Peyer's patch (tissue), 4 donors: ENCODE measurements at regions not wholly inside any gene's neighbourhood (a gene's known extent, or its start where the extent isn't known, plus 50 kb on each side); places are given as distances from the start of the nearest gene placed in this dataset.

Experiments used
- DNase-seq, 3 donors: peaks; one replicate each; pipeline ENCODE4 v3.0.0-alpha.2; 2017 to 2019
- H3K27ac ChIP-seq, 4 donors: fragments of 200-600 bp; sonication (generic); one replicate each; pipeline ENCODE4 v1.5.1; 2016 to 2019
- H3K27me3 ChIP-seq, 2 donors: fragments of 200-600 bp; sonication (generic); one replicate each; pipeline ENCODE4 v1.5.1; 2019
- H3K36me3 ChIP-seq, 3 donors: fragments of 200-600 bp; sonication (generic); one replicate each; pipeline ENCODE4 v1.5.1; 2016 to 2019
- H3K4me1 ChIP-seq, 4 donors: fragments of 200-600 bp; sonication (generic); one replicate each; pipeline ENCODE4 v1.5.1; 2016 to 2019
- H3K4me3 ChIP-seq, 4 donors: fragments of 200-600 bp; sonication (generic); 1 replicate in 3 of 4; 2 replicates in 1 of 4; pipeline ENCODE4 v1.5.1; 2016 to 2019; ENCODE audit warnings: mild to moderate bottlenecking in 1 of 4
- H3K9me3 ChIP-seq, 4 donors: fragments of 200-600 bp; sonication (generic); one replicate each; pipeline ENCODE4 v1.5.1; 2016 to 2019; ENCODE audit warnings: mild to moderate bottlenecking in 1 of 4
- POLR2A ChIP-seq, 2 donors: fragments of 450-650 bp; IDR thresholded peaks; one replicate each; pipeline ENCODE4 v1.5.1; 2017; ENCODE audit warnings: antibody characterized with exemption in 2 of 2, mild to moderate bottlenecking in 2 of 2, moderate library complexity in 2 of 2
- TF ChIP-seq, protein P1 (sequence below), 6 experiments: fragments of 450-650 bp in 4 of 6; fragments of 200-600 bp in 2 of 6; sonication (generic) in 1 of 6; IDR thresholded peaks; one replicate each; pipeline ENCODE4 v1.5.1; 2017 to 2019; ENCODE audit warnings: antibody characterized with exemption in 6 of 6, mild to moderate bottlenecking in 3 of 6, moderate library complexity in 1 of 6

- no peak overlapping the region for H3K4me3 ChIP-seq
- no peak overlapping the region for H3K27ac ChIP-seq
- peak in 2 of 3 donors; percentile 51 to 57 for DNase-seq
- TF ChIP-seq POLR2A (IDR thresholded peaks at IDR 0.05): no peak
- TF ChIP-seq, protein P1, sequence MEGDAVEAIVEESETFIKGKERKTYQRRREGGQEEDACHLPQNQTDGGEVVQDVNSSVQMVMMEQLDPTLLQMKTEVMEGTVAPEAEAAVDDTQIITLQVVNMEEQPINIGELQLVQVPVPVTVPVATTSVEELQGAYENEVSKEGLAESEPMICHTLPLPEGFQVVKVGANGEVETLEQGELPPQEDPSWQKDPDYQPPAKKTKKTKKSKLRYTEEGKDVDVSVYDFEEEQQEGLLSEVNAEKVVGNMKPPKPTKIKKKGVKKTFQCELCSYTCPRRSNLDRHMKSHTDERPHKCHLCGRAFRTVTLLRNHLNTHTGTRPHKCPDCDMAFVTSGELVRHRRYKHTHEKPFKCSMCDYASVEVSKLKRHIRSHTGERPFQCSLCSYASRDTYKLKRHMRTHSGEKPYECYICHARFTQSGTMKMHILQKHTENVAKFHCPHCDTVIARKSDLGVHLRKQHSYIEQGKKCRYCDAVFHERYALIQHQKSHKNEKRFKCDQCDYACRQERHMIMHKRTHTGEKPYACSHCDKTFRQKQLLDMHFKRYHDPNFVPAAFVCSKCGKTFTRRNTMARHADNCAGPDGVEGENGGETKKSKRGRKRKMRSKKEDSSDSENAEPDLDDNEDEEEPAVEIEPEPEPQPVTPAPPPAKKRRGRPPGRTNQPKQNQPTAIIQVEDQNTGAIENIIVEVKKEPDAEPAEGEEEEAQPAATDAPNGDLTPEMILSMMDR (IDR thresholded peaks at IDR 0.05): no peak
- H3K27me3 ChIP-seq: no peaks in the 10 kb centered on the region
- H3K4me1 ChIP-seq: peaks cover 0 to 9% (median 0%) of the 10 kb centered on the region in 4 donors
- H3K9me3 ChIP-seq: no peaks in the 10 kb centered on the region
- peaks cover 0 to 10% (median 0%) of the 10 kb centered on the region in 3 donors for H3K36me3 ChIP-seq
Observed at GRCh38 chr11:12321217-12321937, 56.0 kb upstream of the PARVA start.

GRCh38 chr11:12324585-12324984 lies 52.8 kb upstream of the PARVA start:
- no peak for DNase-seq
- Histone ChIP-seq H3K27me3 (no peaks in the 10 kb centered on the region), H3K9me3 (no peaks in the 10 kb centered on the region), H3K27ac (no peak overlapping the region), H3K4me1 (peaks cover 0 to 9% (median 0%) of the 10 kb centered on the region in 4 donors), H3K36me3 (peaks cover 0 to 10% (median 0%) of the 10 kb centered on the region in 3 donors), H3K4me3 (no peak overlapping the region)
- TF ChIP-seq, protein P1 (IDR thresholded peaks at IDR 0.05): no peak
- no peak for TF ChIP-seq POLR2A (IDR thresholded peaks at IDR 0.05)
